ENCODE measurements at regions not wholly inside any gene's neighbourhood (a gene's known extent, or its start where the extent isn't known, plus 50 kb on each side); places are given as distances from the start of the nearest gene placed in this dataset.

DNA sequence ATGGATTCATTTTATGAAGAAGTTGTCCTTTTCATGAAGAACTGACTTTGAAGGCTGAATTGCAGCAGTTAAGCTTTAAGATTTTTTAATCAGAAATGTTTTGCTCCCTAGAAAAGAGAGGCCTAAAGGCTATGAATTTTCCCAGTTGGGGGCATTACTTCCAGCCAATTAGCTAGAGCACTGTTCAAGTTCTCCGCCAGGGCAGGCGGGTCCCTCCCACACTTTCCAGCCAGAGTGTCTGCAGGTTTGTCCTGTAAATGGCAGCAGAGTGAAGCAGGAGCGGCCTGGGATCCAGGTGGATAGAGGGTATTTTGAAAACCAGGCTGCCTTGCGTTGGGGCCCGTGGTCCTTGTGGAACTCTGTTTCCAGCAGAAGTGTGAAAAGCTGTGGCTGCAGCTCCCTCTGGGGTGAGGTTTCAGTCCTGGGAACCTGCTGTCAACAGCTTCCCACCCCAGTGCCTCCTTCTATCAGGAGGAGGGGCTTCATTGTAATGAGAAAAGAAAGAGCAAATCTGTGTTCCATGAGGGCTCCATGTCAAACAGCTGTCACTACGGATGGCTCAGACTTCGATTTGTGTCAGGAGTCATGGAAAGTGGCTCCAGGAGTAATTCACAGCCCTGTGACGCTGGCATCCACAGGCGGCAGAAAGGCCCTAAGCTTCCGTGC is 210.7 kb upstream of the TMEM132C start (continued):
- TF ChIP-seq, protein P1, sequence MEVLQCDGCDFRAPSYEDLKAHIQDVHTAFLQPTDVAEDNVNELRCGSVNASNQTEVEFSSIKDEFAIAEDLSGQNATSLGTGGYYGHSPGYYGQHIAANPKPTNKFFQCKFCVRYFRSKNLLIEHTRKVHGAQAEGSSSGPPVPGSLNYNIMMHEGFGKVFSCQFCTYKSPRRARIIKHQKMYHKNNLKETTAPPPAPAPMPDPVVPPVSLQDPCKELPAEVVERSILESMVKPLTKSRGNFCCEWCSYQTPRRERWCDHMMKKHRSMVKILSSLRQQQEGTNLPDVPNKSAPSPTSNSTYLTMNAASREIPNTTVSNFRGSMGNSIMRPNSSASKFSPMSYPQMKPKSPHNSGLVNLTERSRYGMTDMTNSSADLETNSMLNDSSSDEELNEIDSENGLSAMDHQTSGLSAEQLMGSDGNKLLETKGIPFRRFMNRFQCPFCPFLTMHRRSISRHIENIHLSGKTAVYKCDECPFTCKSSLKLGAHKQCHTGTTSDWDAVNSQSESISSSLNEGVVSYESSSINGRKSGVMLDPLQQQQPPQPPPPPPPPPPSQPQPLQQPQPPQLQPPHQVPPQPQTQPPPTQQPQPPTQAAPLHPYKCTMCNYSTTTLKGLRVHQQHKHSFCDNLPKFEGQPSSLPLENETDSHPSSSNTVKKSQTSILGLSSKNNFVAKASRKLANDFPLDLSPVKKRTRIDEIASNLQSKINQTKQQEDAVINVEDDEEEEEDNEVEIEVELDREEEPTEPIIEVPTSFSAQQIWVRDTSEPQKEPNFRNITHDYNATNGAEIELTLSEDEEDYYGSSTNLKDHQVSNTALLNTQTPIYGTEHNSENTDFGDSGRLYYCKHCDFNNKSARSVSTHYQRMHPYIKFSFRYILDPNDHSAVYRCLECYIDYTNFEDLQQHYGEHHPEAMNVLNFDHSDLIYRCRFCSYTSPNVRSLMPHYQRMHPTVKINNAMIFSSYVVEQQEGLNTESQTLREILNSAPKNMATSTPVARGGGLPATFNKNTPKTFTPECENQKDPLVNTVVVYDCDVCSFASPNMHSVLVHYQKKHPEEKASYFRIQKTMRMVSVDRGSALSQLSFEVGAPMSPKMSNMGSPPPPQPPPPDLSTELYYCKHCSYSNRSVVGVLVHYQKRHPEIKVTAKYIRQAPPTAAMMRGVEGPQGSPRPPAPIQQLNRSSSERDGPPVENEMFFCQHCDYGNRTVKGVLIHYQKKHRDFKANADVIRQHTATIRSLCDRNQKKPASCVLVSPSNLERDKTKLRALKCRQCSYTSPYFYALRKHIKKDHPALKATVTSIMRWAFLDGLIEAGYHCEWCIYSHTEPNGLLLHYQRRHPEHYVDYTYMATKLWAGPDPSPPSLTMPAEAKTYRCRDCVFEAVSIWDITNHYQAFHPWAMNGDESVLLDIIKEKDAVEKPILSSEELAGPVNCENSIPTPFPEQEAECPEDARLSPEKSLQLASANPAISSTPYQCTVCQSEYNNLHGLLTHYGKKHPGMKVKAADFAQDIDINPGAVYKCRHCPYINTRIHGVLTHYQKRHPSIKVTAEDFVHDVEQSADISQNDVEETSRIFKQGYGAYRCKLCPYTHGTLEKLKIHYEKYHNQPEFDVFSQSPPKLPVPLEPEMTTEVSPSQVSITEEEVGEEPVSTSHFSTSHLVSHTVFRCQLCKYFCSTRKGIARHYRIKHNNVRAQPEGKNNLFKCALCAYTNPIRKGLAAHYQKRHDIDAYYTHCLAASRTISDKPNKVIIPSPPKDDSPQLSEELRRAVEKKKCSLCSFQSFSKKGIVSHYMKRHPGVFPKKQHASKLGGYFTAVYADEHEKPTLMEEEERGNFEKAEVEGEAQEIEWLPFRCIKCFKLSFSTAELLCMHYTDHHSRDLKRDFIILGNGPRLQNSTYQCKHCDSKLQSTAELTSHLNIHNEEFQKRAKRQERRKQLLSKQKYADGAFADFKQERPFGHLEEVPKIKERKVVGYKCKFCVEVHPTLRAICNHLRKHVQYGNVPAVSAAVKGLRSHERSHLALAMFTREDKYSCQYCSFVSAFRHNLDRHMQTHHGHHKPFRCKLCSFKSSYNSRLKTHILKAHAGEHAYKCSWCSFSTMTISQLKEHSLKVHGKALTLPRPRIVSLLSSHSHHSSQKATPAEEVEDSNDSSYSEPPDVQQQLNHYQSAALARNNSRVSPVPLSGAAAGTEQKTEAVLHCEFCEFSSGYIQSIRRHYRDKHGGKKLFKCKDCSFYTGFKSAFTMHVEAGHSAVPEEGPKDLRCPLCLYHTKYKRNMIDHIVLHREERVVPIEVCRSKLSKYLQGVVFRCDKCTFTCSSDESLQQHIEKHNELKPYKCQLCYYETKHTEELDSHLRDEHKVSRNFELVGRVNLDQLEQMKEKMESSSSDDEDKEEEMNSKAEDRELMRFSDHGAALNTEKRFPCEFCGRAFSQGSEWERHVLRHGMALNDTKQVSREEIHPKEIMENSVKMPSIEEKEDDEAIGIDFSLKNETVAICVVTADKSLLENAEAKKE (CRISPR knock-in tag; IDR thresholded peaks at IDR 0.05), result no peak

DNA sequence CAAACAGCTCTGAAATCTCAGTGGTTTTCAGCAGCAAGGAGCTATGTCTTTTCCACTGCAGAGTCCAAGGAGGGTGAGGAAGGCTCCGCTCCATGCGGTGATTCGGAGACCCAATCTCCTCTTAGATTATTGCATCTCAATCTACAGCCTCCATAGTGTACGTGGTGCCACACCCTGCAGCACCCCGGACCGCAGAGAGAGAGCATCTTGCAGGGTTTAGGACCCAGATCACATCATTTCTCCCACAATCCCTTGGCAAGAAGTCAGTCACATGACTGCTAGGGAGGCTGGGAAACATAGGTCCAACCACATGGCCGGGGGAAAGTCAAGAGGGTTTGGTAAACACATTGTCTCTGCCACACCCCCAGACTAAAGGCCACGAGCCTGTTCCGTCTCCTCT is 209.4 kb upstream of the TMEM132C start:
- H3K9me2 ChIP-seq (ENCODE audit: insufficient read depth), result no peaks in the 10 kb centered on the region
- no peaks in the 10 kb centered on the region for H4K20me1 ChIP-seq (replicated peaks; ENCODE audit: insufficient read depth)
- Mint-ChIP-seq H3K4me1 (no peaks in the 10 kb centered on the region), H3K27me3 (ENCODE audit: insufficient read depth, low read depth, poor library complexity) (peaks cover 2% of the 10 kb centered on the region), H3K9me3 (peaks cover 93% of the 10 kb centered on the region), H3K36me3 (ENCODE audit: low read depth) (peaks cover 38% of the 10 kb centered on the region), H3K4me3 (no peak overlapping the region), H3K27ac (no peak overlapping the region)
- no peaks in the 10 kb centered on the region for H3K27me3 ChIP-seq (ENCODE audit: insufficient read depth)
- H3K79me2 ChIP-seq (replicated peaks; ENCODE audit: insufficient read depth), result no peaks in the 10 kb centered on the region
- no peak for DNase-seq (ENCODE audit: low spot score)
- ATAC-seq, result no peak
- H3F3A ChIP-seq (replicated peaks; ENCODE audit: low read depth), result no peaks in the 10 kb centered on the region
- no peak overlapping the region for H3K27ac ChIP-seq (ENCODE audit: low read depth)
- no peak overlapping the region for H3K4me3 ChIP-seq
- no peak overlapping the region for H2AFZ ChIP-seq
- H3K36me3 ChIP-seq (ENCODE audit: insufficient read depth), result no peaks in the 10 kb centered on the region; the same call in 1 of the 2 replicates
- H3K4me1 ChIP-seq (ENCODE audit: insufficient read depth), result no peaks in the 10 kb centered on the region
- no peak overlapping the region for H3K4me2 ChIP-seq
- TF ChIP-seq CREB1 (CRISPR knock-in tag; IDR thresholded peaks at IDR 0.05; ENCODE audit: low read depth) (no peak), EZH2phosphoT487 (IDR thresholded peaks at IDR 0.05; ENCODE audit: unreplicated experiment) (no peak), EZH2 (IDR thresholded peaks at IDR 0.05; ENCODE audit: low read depth, unreplicated experiment) (no peak), JUNB (IDR thresholded peaks at IDR 0.05; ENCODE audit: unreplicated experiment) (no peak), ZNF114 (CRISPR knock-in tag; IDR thresholded peaks at IDR 0.05) (no peak)
- TF ChIP-seq, protein P1 (CRISPR knock-in tag; IDR thresholded peaks at IDR 0.05), result no peak
- TF ChIP-seq, protein P2, sequence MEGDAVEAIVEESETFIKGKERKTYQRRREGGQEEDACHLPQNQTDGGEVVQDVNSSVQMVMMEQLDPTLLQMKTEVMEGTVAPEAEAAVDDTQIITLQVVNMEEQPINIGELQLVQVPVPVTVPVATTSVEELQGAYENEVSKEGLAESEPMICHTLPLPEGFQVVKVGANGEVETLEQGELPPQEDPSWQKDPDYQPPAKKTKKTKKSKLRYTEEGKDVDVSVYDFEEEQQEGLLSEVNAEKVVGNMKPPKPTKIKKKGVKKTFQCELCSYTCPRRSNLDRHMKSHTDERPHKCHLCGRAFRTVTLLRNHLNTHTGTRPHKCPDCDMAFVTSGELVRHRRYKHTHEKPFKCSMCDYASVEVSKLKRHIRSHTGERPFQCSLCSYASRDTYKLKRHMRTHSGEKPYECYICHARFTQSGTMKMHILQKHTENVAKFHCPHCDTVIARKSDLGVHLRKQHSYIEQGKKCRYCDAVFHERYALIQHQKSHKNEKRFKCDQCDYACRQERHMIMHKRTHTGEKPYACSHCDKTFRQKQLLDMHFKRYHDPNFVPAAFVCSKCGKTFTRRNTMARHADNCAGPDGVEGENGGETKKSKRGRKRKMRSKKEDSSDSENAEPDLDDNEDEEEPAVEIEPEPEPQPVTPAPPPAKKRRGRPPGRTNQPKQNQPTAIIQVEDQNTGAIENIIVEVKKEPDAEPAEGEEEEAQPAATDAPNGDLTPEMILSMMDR (conservative IDR thresholded peaks at IDR 0.05; ENCODE audit: low read depth in 2 of 2), result no peak
